GM23338 (cell line): ENCODE measurements at regions not wholly inside any gene's neighbourhood (a gene's known extent, or its start where the extent isn't known, plus 50 kb on each side); places are given as distances from the start of the nearest gene placed in this dataset.

Experiments used
- CREB1 ChIP-seq: fragments of 250-450 bp; sonication (Bioruptor Pico); IDR thresholded peaks from 2 replicates; pipeline ENCODE4 v1.5.0; 2020; ENCODE audit warnings: low read depth, mild to moderate bottlenecking, moderate library complexity
- EZH2 ChIP-seq: fragments of 200-600 bp; sonication (generic); IDR thresholded peaks from one replicate; pipeline ENCODE4 v1.8.0; 2017; ENCODE audit warnings: antibody characterized with exemption, mild to moderate bottlenecking, low read depth; ENCODE audit not compliant: unreplicated experiment
- EZH2phosphoT487 ChIP-seq: fragments of 200-600 bp; sonication (generic); IDR thresholded peaks from one replicate; pipeline ENCODE4 v1.8.1; 2018; ENCODE audit warnings: antibody characterized with exemption; ENCODE audit not compliant: unreplicated experiment
- JUNB ChIP-seq: IDR thresholded peaks from one replicate; pipeline ENCODE4 v1.6.1; 2016; ENCODE audit warnings: antibody characterized with exemption; ENCODE audit not compliant: unreplicated experiment
- POLR2AphosphoS5 ChIP-seq: IDR thresholded peaks from 2 replicates; pipeline ENCODE4 v1.6.1; 2016; ENCODE audit warnings: antibody characterized with exemption, low read depth
- TF ChIP-seq, protein P1 (sequence below), 2 experiments: fragments of 200-600 bp in 1 of 2; sonication (generic) in 1 of 2; conservative IDR thresholded peaks; 2 replicates each; pipeline versions ENCODE4 v1.5.1 to v1.6.1; 2016 to 2017; ENCODE audit warnings: antibody characterized with exemption in 2 of 2, low read depth in 2 of 2, mild to moderate bottlenecking in 2 of 2, moderate library complexity in 1 of 2
- TF ChIP-seq, protein P2 (sequence below): IDR thresholded peaks from one replicate; pipeline ENCODE4 v1.6.1; 2018; ENCODE audit warnings: antibody characterized with exemption; ENCODE audit not compliant: unreplicated experiment

DNA sequence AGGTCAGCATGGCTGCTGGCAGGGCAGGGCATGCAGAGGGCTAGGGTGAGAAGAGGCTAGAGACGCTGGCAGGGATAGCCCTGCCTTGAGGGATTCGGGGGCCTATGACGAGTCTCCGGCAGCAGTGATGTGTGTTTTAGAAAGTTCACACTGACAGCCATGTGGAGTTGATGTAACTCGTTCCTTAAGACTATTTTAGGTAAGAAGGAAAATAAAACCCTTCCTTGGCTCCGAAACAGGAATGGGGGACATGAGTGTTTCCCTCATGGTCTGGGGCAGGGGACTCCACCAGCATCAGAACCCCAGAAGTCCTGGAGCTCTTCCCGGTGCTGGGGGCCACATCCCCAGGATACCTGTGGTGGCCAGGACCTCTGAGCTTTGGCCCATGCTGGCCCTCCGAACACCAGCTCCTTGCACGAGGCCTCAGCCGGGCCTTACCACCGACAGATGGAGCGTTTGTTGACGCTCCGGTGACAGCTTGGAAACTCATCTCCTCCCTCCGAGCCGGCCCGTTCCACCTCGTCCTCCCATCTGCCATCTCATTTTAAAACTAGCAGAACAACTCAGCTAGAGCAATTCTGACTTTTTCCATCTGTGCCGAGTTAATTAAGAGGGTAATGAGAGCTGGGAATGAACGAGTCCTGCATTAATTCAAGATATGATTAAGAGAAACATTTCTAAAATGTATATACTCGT lies 337.7 kb downstream of the CDK5RAP2 start:
- TF ChIP-seq POLR2AphosphoS5, result no peak
- TF ChIP-seq, protein P1, sequence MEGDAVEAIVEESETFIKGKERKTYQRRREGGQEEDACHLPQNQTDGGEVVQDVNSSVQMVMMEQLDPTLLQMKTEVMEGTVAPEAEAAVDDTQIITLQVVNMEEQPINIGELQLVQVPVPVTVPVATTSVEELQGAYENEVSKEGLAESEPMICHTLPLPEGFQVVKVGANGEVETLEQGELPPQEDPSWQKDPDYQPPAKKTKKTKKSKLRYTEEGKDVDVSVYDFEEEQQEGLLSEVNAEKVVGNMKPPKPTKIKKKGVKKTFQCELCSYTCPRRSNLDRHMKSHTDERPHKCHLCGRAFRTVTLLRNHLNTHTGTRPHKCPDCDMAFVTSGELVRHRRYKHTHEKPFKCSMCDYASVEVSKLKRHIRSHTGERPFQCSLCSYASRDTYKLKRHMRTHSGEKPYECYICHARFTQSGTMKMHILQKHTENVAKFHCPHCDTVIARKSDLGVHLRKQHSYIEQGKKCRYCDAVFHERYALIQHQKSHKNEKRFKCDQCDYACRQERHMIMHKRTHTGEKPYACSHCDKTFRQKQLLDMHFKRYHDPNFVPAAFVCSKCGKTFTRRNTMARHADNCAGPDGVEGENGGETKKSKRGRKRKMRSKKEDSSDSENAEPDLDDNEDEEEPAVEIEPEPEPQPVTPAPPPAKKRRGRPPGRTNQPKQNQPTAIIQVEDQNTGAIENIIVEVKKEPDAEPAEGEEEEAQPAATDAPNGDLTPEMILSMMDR (conservative IDR thresholded peaks at IDR 0.05; ENCODE audit: low read depth in 2 of 2), result no peak
- TF ChIP-seq, protein P2, sequence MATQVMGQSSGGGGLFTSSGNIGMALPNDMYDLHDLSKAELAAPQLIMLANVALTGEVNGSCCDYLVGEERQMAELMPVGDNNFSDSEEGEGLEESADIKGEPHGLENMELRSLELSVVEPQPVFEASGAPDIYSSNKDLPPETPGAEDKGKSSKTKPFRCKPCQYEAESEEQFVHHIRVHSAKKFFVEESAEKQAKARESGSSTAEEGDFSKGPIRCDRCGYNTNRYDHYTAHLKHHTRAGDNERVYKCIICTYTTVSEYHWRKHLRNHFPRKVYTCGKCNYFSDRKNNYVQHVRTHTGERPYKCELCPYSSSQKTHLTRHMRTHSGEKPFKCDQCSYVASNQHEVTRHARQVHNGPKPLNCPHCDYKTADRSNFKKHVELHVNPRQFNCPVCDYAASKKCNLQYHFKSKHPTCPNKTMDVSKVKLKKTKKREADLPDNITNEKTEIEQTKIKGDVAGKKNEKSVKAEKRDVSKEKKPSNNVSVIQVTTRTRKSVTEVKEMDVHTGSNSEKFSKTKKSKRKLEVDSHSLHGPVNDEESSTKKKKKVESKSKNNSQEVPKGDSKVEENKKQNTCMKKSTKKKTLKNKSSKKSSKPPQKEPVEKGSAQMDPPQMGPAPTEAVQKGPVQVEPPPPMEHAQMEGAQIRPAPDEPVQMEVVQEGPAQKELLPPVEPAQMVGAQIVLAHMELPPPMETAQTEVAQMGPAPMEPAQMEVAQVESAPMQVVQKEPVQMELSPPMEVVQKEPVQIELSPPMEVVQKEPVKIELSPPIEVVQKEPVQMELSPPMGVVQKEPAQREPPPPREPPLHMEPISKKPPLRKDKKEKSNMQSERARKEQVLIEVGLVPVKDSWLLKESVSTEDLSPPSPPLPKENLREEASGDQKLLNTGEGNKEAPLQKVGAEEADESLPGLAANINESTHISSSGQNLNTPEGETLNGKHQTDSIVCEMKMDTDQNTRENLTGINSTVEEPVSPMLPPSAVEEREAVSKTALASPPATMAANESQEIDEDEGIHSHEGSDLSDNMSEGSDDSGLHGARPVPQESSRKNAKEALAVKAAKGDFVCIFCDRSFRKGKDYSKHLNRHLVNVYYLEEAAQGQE, result no peak
- TF ChIP-seq EZH2, result no peak
- no peak for TF ChIP-seq EZH2phosphoT487
- no peak for TF ChIP-seq CREB1 (CRISPR knock-in tag)
- TF ChIP-seq JUNB, result no peak
